Gastrocnemius medialis (tissue), 4 donors: ENCODE measurements at regions not wholly inside any gene's neighbourhood (a gene's known extent, or its start where the extent isn't known, plus 50 kb on each side); places are given as distances from the start of the nearest gene placed in this dataset.

Experiments
- ATAC-seq, 2 donors: fragments of 150-250 bp; one replicate each; pipeline ENCODE4 v1.9.1; 2016
- DNase-seq, 2 donors: peaks; one replicate each; pipeline ENCODE4 v3.0.0-alpha.2; 2019
- H3K27ac ChIP-seq, 4 donors: fragments of 200-600 bp; sonication (generic); 1 replicate in 1 of 4; 2 replicates in 3 of 4; pipeline ENCODE4 v1.5.1; 2016 to 2018; ENCODE audit warnings: mild to moderate bottlenecking in 2 of 4, moderate library complexity in 1 of 4
- H3K27me3 ChIP-seq, 3 donors: fragments of 200-600 bp; sonication (generic) in 2 of 3; 1 replicate in 1 of 3; 2 replicates in 2 of 3; pipeline versions ENCODE4 v1.5.1 to v1.6.0; 2016 to 2019; ENCODE audit warnings: mild to moderate bottlenecking in 1 of 3, moderate library complexity in 1 of 3
- H3K36me3 ChIP-seq, 2 donors: fragments of 200-600 bp; sonication (generic) in 1 of 2; one replicate each; pipeline ENCODE4 v1.5.1; 2017 to 2018
- H3K4me1 ChIP-seq, 2 donors: fragments of 200-600 bp; sonication (generic) in 1 of 2; one replicate each; pipeline ENCODE4 v1.5.1; 2016 to 2017; ENCODE audit warnings: mild to moderate bottlenecking in 2 of 2
- H3K4me3 ChIP-seq, 4 donors: fragments of 200-600 bp; sonication (generic) in 3 of 4; 1 replicate in 1 of 4; 2 replicates in 3 of 4; pipeline ENCODE4 v1.5.1; 2016 to 2019; ENCODE audit warnings: mild to moderate bottlenecking in 2 of 4
- H3K9me3 ChIP-seq, 3 donors: fragments of 200-600 bp; sonication (generic) in 2 of 3; 1 replicate in 1 of 3; 2 replicates in 2 of 3; pipeline ENCODE4 v1.5.1; 2016 to 2019
- POLR2A ChIP-seq, 2 donors: fragments of 450-650 bp; IDR thresholded peaks; one replicate each; pipeline ENCODE4 v1.6.1; 2017; ENCODE audit warnings: antibody characterized with exemption in 2 of 2, mild to moderate bottlenecking in 2 of 2, moderate library complexity in 2 of 2
- in situ Hi-C, 4 donors: fragments of 200-750 bp; cut with MboI; loops; one replicate each; pipeline versions ENCODE4 v1.15.0 to v1.8.0; 2017; ENCODE audit warnings: low sequenced_read_pairs in 4 of 4
- intact Hi-C: fragments of 100-400 bp; cut with DNase I; formaldehyde crosslinking; loops from one replicate; pipeline ENCODE4 v1.15.1; 2023; ENCODE audit warnings: low total_unique reads
- TF ChIP-seq, protein P1 (sequence below), 5 experiments: fragments of 450-650 bp in 3 of 5; fragments of 200-600 bp in 2 of 5; sonication (generic) in 2 of 5; IDR thresholded peaks in 4 of 5; conservative IDR thresholded peaks in 1 of 5; 1 replicate in 4 of 5; 2 replicates in 1 of 5; pipeline ENCODE4 v1.5.1; 2016 to 2019; ENCODE audit warnings: antibody characterized with exemption in 5 of 5, mild to moderate bottlenecking in 3 of 5, moderate library complexity in 3 of 5

DNA sequence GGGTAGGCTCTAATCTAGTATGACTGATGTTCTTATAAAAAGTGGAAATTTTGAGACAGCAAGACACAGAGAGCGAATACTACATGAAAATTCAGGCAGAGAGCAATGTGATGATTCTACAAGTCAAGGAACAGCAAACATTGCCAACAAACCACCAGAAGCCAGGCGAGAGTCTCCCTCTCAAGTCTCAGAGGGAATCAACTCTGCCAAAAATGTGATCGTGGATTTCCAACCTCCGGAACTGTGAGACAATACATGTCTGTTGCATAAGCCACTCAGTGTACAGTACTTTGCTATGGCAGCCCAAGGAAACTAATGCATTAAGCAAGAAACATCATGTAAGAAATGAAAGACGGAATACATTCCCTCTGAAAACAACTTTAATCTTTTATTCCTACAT, 52.1 kb upstream of the CCNG1 start:
- in situ Hi-C loops, result no loop called here
- Histone ChIP-seq H3K27me3 (no peaks in the 10 kb centered on the region), H3K4me3 (no peak overlapping the region), H3K36me3 (no peaks in the 10 kb centered on the region), H3K9me3 (peaks cover 0 to under 1% (median 0%) of the 10 kb centered on the region in 3 donors), H3K27ac (no peak overlapping the region), H3K4me1 (peaks cover 0 to 8% of the 10 kb centered on the region in 2 donors)
- DNase-seq (peak in 1 of 2 donors; percentile 15), ATAC-seq (no peak)
- intact Hi-C loops, result no loop called here
- TF ChIP-seq, protein P1, sequence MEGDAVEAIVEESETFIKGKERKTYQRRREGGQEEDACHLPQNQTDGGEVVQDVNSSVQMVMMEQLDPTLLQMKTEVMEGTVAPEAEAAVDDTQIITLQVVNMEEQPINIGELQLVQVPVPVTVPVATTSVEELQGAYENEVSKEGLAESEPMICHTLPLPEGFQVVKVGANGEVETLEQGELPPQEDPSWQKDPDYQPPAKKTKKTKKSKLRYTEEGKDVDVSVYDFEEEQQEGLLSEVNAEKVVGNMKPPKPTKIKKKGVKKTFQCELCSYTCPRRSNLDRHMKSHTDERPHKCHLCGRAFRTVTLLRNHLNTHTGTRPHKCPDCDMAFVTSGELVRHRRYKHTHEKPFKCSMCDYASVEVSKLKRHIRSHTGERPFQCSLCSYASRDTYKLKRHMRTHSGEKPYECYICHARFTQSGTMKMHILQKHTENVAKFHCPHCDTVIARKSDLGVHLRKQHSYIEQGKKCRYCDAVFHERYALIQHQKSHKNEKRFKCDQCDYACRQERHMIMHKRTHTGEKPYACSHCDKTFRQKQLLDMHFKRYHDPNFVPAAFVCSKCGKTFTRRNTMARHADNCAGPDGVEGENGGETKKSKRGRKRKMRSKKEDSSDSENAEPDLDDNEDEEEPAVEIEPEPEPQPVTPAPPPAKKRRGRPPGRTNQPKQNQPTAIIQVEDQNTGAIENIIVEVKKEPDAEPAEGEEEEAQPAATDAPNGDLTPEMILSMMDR (IDR thresholded peaks at IDR 0.05 in 4 of 5, conservative IDR thresholded peaks at IDR 0.05 in 1 of 5), result no peak
- TF ChIP-seq POLR2A (IDR thresholded peaks at IDR 0.05), result no peak

DNA sequence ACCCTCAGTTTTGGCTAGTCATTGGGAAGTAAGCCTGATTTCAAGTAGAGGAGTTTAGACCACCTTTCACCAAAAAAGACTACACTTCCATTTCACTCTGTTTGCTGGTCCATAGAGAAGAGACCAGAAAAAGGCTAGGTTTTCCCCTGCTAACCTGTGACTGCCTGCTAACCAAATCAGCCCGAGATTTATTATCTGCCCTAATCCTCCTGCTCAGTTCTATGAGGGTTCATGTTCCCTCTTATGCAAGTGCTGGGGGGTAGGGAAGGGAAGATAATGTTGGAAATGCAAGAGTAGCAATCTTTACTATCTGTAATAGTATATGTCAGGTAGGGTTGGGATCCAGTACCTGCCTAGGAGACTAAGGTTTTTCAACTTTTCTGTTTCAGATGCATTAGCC, 51.6 kb upstream of the CCNG1 start:
- in situ Hi-C loops, result no loop called here
- no peak for TF ChIP-seq POLR2A (IDR thresholded peaks at IDR 0.05)
- TF ChIP-seq, protein P1 (IDR thresholded peaks at IDR 0.05 in 4 of 5, conservative IDR thresholded peaks at IDR 0.05 in 1 of 5), result no peak

DNA sequence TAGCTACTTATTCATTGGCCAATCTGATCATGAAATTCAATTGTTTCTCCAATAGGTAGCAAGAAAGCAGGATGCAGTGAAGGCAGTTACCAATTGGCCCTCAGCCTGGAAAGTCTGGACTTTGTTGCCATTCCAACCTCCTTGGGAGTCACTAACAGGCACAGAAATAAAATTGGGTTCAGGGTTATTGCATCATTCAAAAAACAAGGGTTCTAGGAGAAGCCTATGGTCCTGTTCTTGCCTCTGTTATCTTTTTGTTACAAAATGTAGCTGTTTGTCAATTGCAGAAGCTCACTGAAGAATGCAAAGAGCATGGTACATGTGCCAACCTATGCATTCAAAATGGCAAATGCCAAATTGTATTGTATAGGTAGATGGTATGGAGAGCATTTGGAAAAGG, 51.0 kb upstream of the CCNG1 start:
- Histone ChIP-seq H3K36me3 (no peaks in the 10 kb centered on the region), H3K4me1 (peaks cover 0 to 8% of the 10 kb centered on the region in 2 donors), H3K4me3 (no peak overlapping the region), H3K27ac (no peak overlapping the region), H3K27me3 (no peaks in the 10 kb centered on the region), H3K9me3 (peaks cover 0 to 3% (median 0%) of the 10 kb centered on the region in 3 donors)
- DNase-seq (no peak), ATAC-seq (no peak)
- in situ Hi-C loops, result no loop called here
- TF ChIP-seq POLR2A (IDR thresholded peaks at IDR 0.05), result no peak
- TF ChIP-seq, protein P1 (IDR thresholded peaks at IDR 0.05 in 4 of 5, conservative IDR thresholded peaks at IDR 0.05 in 1 of 5), result no peak
- intact Hi-C loops, result no loop called here

More for the DNA sequence above, 51.6 kb upstream of the CCNG1 start:
- H3K27me3 ChIP-seq, result no peaks in the 10 kb centered on the region
- no peak overlapping the region for H3K4me3 ChIP-seq
- intact Hi-C loops, result no loop called here
- H3K9me3 ChIP-seq, result peaks cover 0 to 3% (median 0%) of the 10 kb centered on the region in 3 donors
- ATAC-seq, result no peak
- no peak for DNase-seq
- no peaks in the 10 kb centered on the region for H3K36me3 ChIP-seq
- H3K27ac ChIP-seq, result no peak overlapping the region
- H3K4me1 ChIP-seq, result peaks cover 0 to 8% of the 10 kb centered on the region in 2 donors

DNA sequence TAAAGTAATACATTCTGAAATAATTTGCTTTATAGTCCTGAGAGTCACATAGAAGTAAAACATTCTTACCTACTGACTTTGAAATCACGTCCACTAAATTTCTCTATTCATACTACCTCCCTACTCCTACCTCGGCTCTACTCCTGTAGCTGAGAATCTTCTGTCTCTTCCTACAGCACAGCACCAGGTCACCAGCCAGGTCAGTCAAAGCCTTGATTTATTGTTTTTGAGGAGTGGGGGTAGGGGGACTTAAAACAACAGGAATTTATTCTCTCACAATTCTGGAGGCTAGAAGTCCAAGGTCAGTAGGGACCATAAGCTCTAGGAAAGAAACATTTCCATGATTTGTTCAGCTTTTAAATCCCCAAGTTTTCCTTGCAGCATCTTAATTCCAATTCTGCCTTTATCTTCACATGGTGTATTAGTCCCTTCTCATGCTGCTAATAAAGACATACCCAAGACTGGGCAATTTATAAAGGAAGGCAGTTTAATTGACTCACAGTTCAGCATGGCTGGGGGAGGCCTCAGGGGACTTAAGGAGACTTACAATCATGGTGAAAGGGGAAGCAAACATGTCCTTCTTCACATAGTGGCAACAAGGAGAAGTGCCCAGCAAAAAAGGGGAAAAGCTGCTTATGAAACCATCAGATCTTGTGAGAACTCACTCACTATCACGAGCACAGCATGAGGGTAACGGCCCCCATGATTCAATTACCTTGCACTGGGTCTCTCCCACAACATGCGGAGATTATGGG, 49.6 kb upstream of the CCNG1 start:
- TF ChIP-seq, protein P1 (IDR thresholded peaks at IDR 0.05 in 4 of 5, conservative IDR thresholded peaks at IDR 0.05 in 1 of 5), result no peak
- no peak for TF ChIP-seq POLR2A (IDR thresholded peaks at IDR 0.05)
- Histone ChIP-seq H3K27me3 (no peaks in the 10 kb centered on the region), H3K27ac (no peak overlapping the region), H3K4me3 (no peak overlapping the region), H3K36me3 (no peaks in the 10 kb centered on the region), H3K4me1 (peaks cover 0 to 8% of the 10 kb centered on the region in 2 donors), H3K9me3 (peaks cover 0 to 3% (median 0%) of the 10 kb centered on the region in 3 donors)
- intact Hi-C loops, result no loop called here
- ATAC-seq (no peak), DNase-seq (no peak)
- in situ Hi-C loops, result no loop called here
